ENCODE measurements at regions not wholly inside any gene's neighbourhood (a gene's known extent, or its start where the extent isn't known, plus 50 kb on each side); places are given as distances from the start of the nearest gene placed in this dataset.
"Not testable (repeated sequence)": the region's sequence is repeated elsewhere in the genome, so short reads cannot be mapped to it uniquely, and the experiment has no call there.

GRCh38 chr16:5750439-5750838 is 652.8 kb upstream of the EEF2KMT start:
- H3K4me3 ChIP-seq (ENCODE audit: low read depth in 1 of 2, low read length in 2 of 2); H3K36me3 ChIP-seq (ENCODE audit: control insufficient read depth in 2 of 2, insufficient read depth in 2 of 2, low read length in 1 of 2); H3K27ac ChIP-seq (ENCODE audit: low read depth in 2 of 2, low read length in 1 of 2); H3K27me3 ChIP-seq (ENCODE audit: control insufficient read depth in 1 of 2, insufficient read depth in 2 of 2, low read length in 2 of 2); H3K9me3 ChIP-seq (ENCODE audit: control insufficient read depth in 2 of 2, insufficient read depth in 1 of 2, low read depth in 1 of 2, low read length in 1 of 2); H3K4me1 ChIP-seq (ENCODE audit: control insufficient read depth in 2 of 2, insufficient read depth in 2 of 2, low read length in 1 of 2): not testable (repeated sequence)
- 34 to 37% methylated on average over 11 of the region's 11 CpGs for WGBS, 2 donors

GRCh38 chr16:5738586-5738985 is 641.0 kb upstream of the EEF2KMT start:
- Histone ChIP-seq H3K27me3 (ENCODE audit: control insufficient read depth in 1 of 2, insufficient read depth in 2 of 2, low read length in 2 of 2) (no peaks in the 10 kb centered on the region), H3K9me3 (ENCODE audit: control insufficient read depth in 2 of 2, insufficient read depth in 1 of 2, low read depth in 1 of 2, low read length in 1 of 2) (no peaks in the 10 kb centered on the region), H3K36me3 (ENCODE audit: control insufficient read depth in 2 of 2, insufficient read depth in 2 of 2, low read length in 1 of 2) (no peaks in the 10 kb centered on the region), H3K4me3 (ENCODE audit: low read depth in 1 of 2, low read length in 2 of 2) (no peak overlapping the region), H3K27ac (ENCODE audit: low read depth in 2 of 2, low read length in 1 of 2) (no peak overlapping the region), H3K4me1 (ENCODE audit: control insufficient read depth in 2 of 2, insufficient read depth in 2 of 2, low read length in 1 of 2) (no peaks in the 10 kb centered on the region)
- WGBS, 2 donors = 29 to 36% methylated on average over 1 of the region's 1 CpG

GRCh38 chr16:5736209-5736930 is 638.8 kb upstream of the EEF2KMT start:
- H3K9me3 ChIP-seq (ENCODE audit: control insufficient read depth in 2 of 2, insufficient read depth in 1 of 2, low read depth in 1 of 2, low read length in 1 of 2) = no peaks in the 10 kb centered on the region
- H3K4me1 ChIP-seq (ENCODE audit: control insufficient read depth in 2 of 2, insufficient read depth in 2 of 2, low read length in 1 of 2) = no peaks in the 10 kb centered on the region
- H3K27me3 ChIP-seq (ENCODE audit: control insufficient read depth in 1 of 2, insufficient read depth in 2 of 2, low read length in 2 of 2) = no peaks in the 10 kb centered on the region
- H3K4me3 ChIP-seq (ENCODE audit: low read depth in 1 of 2, low read length in 2 of 2) = no peak overlapping the region
- H3K36me3 ChIP-seq (ENCODE audit: control insufficient read depth in 2 of 2, insufficient read depth in 2 of 2, low read length in 1 of 2) = no peaks in the 10 kb centered on the region
- WGBS, 2 donors = 41 to 49% methylated on average over 13 of the region's 13 CpGs
- no peak overlapping the region for H3K27ac ChIP-seq (ENCODE audit: low read depth in 2 of 2, low read length in 1 of 2)

- Histone ChIP-seq H3K4me1 (ENCODE audit: control insufficient read depth in 2 of 2, insufficient read depth in 2 of 2, low read length in 1 of 2) (no peaks in the 10 kb centered on the region), H3K27ac (ENCODE audit: low read depth in 2 of 2, low read length in 1 of 2) (no peak overlapping the region), H3K9me3 (ENCODE audit: control insufficient read depth in 2 of 2, insufficient read depth in 1 of 2, low read depth in 1 of 2, low read length in 1 of 2) (no peaks in the 10 kb centered on the region), H3K27me3 (ENCODE audit: control insufficient read depth in 1 of 2, insufficient read depth in 2 of 2, low read length in 2 of 2) (no peaks in the 10 kb centered on the region), H3K4me3 (ENCODE audit: low read depth in 1 of 2, low read length in 2 of 2) (no peak overlapping the region), H3K36me3 (ENCODE audit: control insufficient read depth in 2 of 2, insufficient read depth in 2 of 2, low read length in 1 of 2) (no peaks in the 10 kb centered on the region)
- WGBS, 2 donors = 93 to 94% methylated on average over 12 of the region's 12 CpGs
These were observed 637.8 kb upstream of the EEF2KMT start for GRCh38 chr16:5735444-5735843.

GRCh38 chr16:5730783-5731182 is 633.2 kb upstream of the EEF2KMT start:
- no peak overlapping the region for H3K4me3 ChIP-seq (ENCODE audit: low read depth in 1 of 2, low read length in 2 of 2)

GRCh38 chr16:5722116-5722619 is 624.6 kb upstream of the EEF2KMT start:
- Histone ChIP-seq H3K9me3 (ENCODE audit: control insufficient read depth in 2 of 2, insufficient read depth in 1 of 2, low read depth in 1 of 2, low read length in 1 of 2) (no peaks in the 10 kb centered on the region), H3K27ac (ENCODE audit: low read depth in 2 of 2, low read length in 1 of 2) (no peak overlapping the region), H3K4me1 (ENCODE audit: control insufficient read depth in 2 of 2, insufficient read depth in 2 of 2, low read length in 1 of 2) (no peaks in the 10 kb centered on the region), H3K4me3 (ENCODE audit: low read depth in 1 of 2, low read length in 2 of 2) (no peak overlapping the region), H3K27me3 (ENCODE audit: control insufficient read depth in 1 of 2, insufficient read depth in 2 of 2, low read length in 2 of 2) (no peaks in the 10 kb centered on the region), H3K36me3 (ENCODE audit: control insufficient read depth in 2 of 2, insufficient read depth in 2 of 2, low read length in 1 of 2) (no peaks in the 10 kb centered on the region)
- WGBS, 2 donors = 77 to 81% methylated on average over 5 of the region's 5 CpGs

More at GRCh38 chr16:5730783-5731182, 633.2 kb upstream of the EEF2KMT start:
- no peaks in the 10 kb centered on the region for H3K27me3 ChIP-seq (ENCODE audit: control insufficient read depth in 1 of 2, insufficient read depth in 2 of 2, low read length in 2 of 2)
- WGBS, 2 donors = 96 to 99% methylated on average over 4 of the region's 4 CpGs
- no peaks in the 10 kb centered on the region for H3K4me1 ChIP-seq (ENCODE audit: control insufficient read depth in 2 of 2, insufficient read depth in 2 of 2, low read length in 1 of 2)
- no peaks in the 10 kb centered on the region for H3K36me3 ChIP-seq (ENCODE audit: control insufficient read depth in 2 of 2, insufficient read depth in 2 of 2, low read length in 1 of 2)
- no peak overlapping the region for H3K27ac ChIP-seq (ENCODE audit: low read depth in 2 of 2, low read length in 1 of 2)
- H3K9me3 ChIP-seq (ENCODE audit: control insufficient read depth in 2 of 2, insufficient read depth in 1 of 2, low read depth in 1 of 2, low read length in 1 of 2) = no peaks in the 10 kb centered on the region

- H3K27me3 ChIP-seq (ENCODE audit: control insufficient read depth in 1 of 2, insufficient read depth in 2 of 2, low read length in 2 of 2) = no peaks in the 10 kb centered on the region
- no peak overlapping the region for H3K27ac ChIP-seq (ENCODE audit: low read depth in 2 of 2, low read length in 1 of 2)
- peaks cover 0 to 3% of the 10 kb centered on the region in 2 donors for H3K9me3 ChIP-seq (ENCODE audit: control insufficient read depth in 2 of 2, insufficient read depth in 1 of 2, low read depth in 1 of 2, low read length in 1 of 2)
- WGBS, 2 donors = 63 to 65% methylated on average over 2 of the region's 2 CpGs
- H3K36me3 ChIP-seq (ENCODE audit: control insufficient read depth in 2 of 2, insufficient read depth in 2 of 2, low read length in 1 of 2) = no peaks in the 10 kb centered on the region
- H3K4me1 ChIP-seq (ENCODE audit: control insufficient read depth in 2 of 2, insufficient read depth in 2 of 2, low read length in 1 of 2) = no peaks in the 10 kb centered on the region
- no peak overlapping the region for H3K4me3 ChIP-seq (ENCODE audit: low read depth in 1 of 2, low read length in 2 of 2)
These were observed 617.6 kb upstream of the EEF2KMT start for GRCh38 chr16:5715155-5715554.

GRCh38 chr16:5709889-5710288 is 612.3 kb upstream of the EEF2KMT start:
- Histone ChIP-seq H3K27me3 (ENCODE audit: control insufficient read depth in 1 of 2, insufficient read depth in 2 of 2, low read length in 2 of 2) (no peaks in the 10 kb centered on the region), H3K27ac (ENCODE audit: low read depth in 2 of 2, low read length in 1 of 2) (no peak overlapping the region), H3K9me3 (ENCODE audit: control insufficient read depth in 2 of 2, insufficient read depth in 1 of 2, low read depth in 1 of 2, low read length in 1 of 2) (peaks cover 0 to 3% of the 10 kb centered on the region in 2 donors), H3K4me1 (ENCODE audit: control insufficient read depth in 2 of 2, insufficient read depth in 2 of 2, low read length in 1 of 2) (no peaks in the 10 kb centered on the region), H3K4me3 (ENCODE audit: low read depth in 1 of 2, low read length in 2 of 2) (no peak overlapping the region), H3K36me3 (ENCODE audit: control insufficient read depth in 2 of 2, insufficient read depth in 2 of 2, low read length in 1 of 2) (no peaks in the 10 kb centered on the region)
- WGBS, 2 donors = 59% methylated on average over 6 of the region's 6 CpGs

GRCh38 chr16:5706211-5706610 is 608.6 kb upstream of the EEF2KMT start:
- 44 to 56% methylated on average over 6 of the region's 6 CpGs for WGBS, 2 donors
- Histone ChIP-seq H3K27me3 (ENCODE audit: control insufficient read depth in 1 of 2, insufficient read depth in 2 of 2, low read length in 2 of 2) (no peaks in the 10 kb centered on the region), H3K4me3 (ENCODE audit: low read depth in 1 of 2, low read length in 2 of 2) (no peak overlapping the region), H3K9me3 (ENCODE audit: control insufficient read depth in 2 of 2, insufficient read depth in 1 of 2, low read depth in 1 of 2, low read length in 1 of 2) (peaks cover 0 to 3% of the 10 kb centered on the region in 2 donors), H3K27ac (ENCODE audit: low read depth in 2 of 2, low read length in 1 of 2) (no peak overlapping the region), H3K36me3 (ENCODE audit: control insufficient read depth in 2 of 2, insufficient read depth in 2 of 2, low read length in 1 of 2) (no peaks in the 10 kb centered on the region), H3K4me1 (ENCODE audit: control insufficient read depth in 2 of 2, insufficient read depth in 2 of 2, low read length in 1 of 2) (no peaks in the 10 kb centered on the region)

GRCh38 chr16:5704271-5704670 is 606.7 kb upstream of the EEF2KMT start:
- H3K27me3 ChIP-seq (ENCODE audit: control insufficient read depth in 1 of 2, insufficient read depth in 2 of 2, low read length in 2 of 2) = no peaks in the 10 kb centered on the region
- no peaks in the 10 kb centered on the region for H3K4me1 ChIP-seq (ENCODE audit: control insufficient read depth in 2 of 2, insufficient read depth in 2 of 2, low read length in 1 of 2)
- no peaks in the 10 kb centered on the region for H3K9me3 ChIP-seq (ENCODE audit: control insufficient read depth in 2 of 2, insufficient read depth in 1 of 2, low read depth in 1 of 2, low read length in 1 of 2)
- H3K36me3 ChIP-seq (ENCODE audit: control insufficient read depth in 2 of 2, insufficient read depth in 2 of 2, low read length in 1 of 2) = no peaks in the 10 kb centered on the region
- WGBS, 2 donors = 66% methylated on average over 4 of the region's 4 CpGs
- no peak overlapping the region for H3K4me3 ChIP-seq (ENCODE audit: low read depth in 1 of 2, low read length in 2 of 2)
- H3K27ac ChIP-seq (ENCODE audit: low read depth in 2 of 2, low read length in 1 of 2) = no peak overlapping the region

Measured in esophagus (tissue), 2 donors.